Uterus (tissue), 2 donors: ENCODE measurements at regions not wholly inside any gene's neighbourhood (a gene's known extent, or its start where the extent isn't known, plus 50 kb on each side); places are given as distances from the start of the nearest gene placed in this dataset.

Source experiments
- CTCF ChIP-seq, 4 experiments: fragments of 200-600 bp in 2 of 4; fragments of 450-650 bp in 2 of 4; sonication (generic) in 2 of 4; IDR thresholded peaks; one replicate each; pipeline ENCODE4 v1.5.1; 2016 to 2019; ENCODE audit warnings: antibody characterized with exemption in 4 of 4, mild to moderate bottlenecking in 2 of 4, moderate library complexity in 1 of 4
- POLR2A ChIP-seq, 2 donors: fragments of 450-650 bp; IDR thresholded peaks; one replicate each; pipeline ENCODE4 v1.6.1; 2016; ENCODE audit warnings: antibody characterized with exemption in 2 of 2, mild to moderate bottlenecking in 1 of 2, moderate library complexity in 1 of 2

- TF ChIP-seq CTCF (IDR thresholded peaks at IDR 0.05) = no peak
- TF ChIP-seq POLR2A (IDR thresholded peaks at IDR 0.05) = no peak
These were observed 75.3 kb upstream of the GNAO1 start for GRCh38 chr16:56115817-56116576.
